Retinal pigment epithelial cell (primary cell): ENCODE measurements at regions not wholly inside any gene's neighbourhood (a gene's known extent, or its start where the extent isn't known, plus 50 kb on each side); places are given as distances from the start of the nearest gene placed in this dataset.
"Not testable (repeated sequence)": the region's sequence is repeated elsewhere in the genome, so short reads cannot be mapped to it uniquely, and the experiment has no call there.

Source experiments
- DNase-seq: peaks from one replicate; pipeline ENCODE4 v3.0.0-alpha.2; 2010; ENCODE audit warnings: low read depth
- H3K4me3 ChIP-seq: 2 replicates; pipeline ENCODE4 v1.5.1; 2011; ENCODE audit warnings: mild to moderate bottlenecking, low read length, control low read depth, moderate library complexity
- TF ChIP-seq, protein P1 (sequence below): conservative IDR thresholded peaks from 2 replicates; pipeline ENCODE4 v1.5.1; 2011; ENCODE audit warnings: low read depth, low read length, control low read depth, inconsistent platforms

DNA sequence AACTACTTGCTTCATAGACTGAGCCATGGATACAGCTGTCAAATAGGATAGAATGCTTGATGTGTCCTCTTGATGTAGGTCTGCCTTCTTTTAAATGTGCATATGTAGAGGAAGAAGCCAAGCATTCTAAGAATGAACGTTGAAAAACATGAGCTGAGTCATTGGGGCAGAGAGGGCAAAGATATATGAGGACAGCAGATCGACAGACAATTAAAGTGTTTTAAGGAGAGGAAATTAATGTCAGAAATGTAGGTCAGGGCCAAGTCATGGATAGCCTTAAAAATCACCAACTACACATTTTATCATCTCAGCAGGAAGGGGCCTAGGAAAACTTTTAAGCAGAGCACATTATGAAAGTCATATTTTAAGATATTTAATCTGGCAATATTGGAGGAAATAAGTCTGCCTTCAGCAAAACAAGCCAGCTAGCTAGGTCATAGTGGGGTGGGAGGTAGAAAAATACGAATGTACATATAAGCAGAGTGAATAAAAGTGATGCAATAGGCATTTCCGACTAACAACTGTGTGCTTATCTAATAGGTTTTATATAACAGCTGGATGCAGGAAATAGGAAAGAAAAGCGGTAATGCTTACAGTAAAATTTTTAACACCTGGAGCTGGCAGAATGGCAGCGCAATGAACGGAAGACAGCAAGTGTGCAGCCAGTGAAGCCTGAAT is 638.3 kb upstream of the TPK1 start:
- no peak overlapping the region for H3K4me3 ChIP-seq
- TF ChIP-seq, protein P1, sequence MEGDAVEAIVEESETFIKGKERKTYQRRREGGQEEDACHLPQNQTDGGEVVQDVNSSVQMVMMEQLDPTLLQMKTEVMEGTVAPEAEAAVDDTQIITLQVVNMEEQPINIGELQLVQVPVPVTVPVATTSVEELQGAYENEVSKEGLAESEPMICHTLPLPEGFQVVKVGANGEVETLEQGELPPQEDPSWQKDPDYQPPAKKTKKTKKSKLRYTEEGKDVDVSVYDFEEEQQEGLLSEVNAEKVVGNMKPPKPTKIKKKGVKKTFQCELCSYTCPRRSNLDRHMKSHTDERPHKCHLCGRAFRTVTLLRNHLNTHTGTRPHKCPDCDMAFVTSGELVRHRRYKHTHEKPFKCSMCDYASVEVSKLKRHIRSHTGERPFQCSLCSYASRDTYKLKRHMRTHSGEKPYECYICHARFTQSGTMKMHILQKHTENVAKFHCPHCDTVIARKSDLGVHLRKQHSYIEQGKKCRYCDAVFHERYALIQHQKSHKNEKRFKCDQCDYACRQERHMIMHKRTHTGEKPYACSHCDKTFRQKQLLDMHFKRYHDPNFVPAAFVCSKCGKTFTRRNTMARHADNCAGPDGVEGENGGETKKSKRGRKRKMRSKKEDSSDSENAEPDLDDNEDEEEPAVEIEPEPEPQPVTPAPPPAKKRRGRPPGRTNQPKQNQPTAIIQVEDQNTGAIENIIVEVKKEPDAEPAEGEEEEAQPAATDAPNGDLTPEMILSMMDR: no peak
- no peak for DNase-seq

DNA sequence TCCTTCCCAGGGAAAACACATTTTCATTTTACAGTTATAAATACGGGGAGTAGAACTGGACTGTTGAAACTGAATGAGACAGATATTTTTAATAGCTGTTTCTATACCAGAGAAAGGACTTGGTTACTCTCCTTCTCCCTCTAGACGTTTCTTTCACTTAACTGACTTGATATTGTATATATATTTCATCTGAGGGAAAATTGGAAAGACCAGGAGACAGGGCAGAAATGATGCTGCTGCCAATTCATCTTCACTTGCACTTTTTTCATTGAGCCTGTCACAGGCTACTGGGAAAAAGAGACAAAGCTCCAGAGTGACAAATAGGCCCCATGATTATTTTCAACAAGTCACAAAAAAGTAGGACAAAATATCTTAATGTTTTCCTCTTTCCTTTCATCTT is 636.0 kb upstream of the TPK1 start:
- TF ChIP-seq, protein P1: no peak
- DNase-seq: no peak
- H3K4me3 ChIP-seq: no peak overlapping the region

DNA sequence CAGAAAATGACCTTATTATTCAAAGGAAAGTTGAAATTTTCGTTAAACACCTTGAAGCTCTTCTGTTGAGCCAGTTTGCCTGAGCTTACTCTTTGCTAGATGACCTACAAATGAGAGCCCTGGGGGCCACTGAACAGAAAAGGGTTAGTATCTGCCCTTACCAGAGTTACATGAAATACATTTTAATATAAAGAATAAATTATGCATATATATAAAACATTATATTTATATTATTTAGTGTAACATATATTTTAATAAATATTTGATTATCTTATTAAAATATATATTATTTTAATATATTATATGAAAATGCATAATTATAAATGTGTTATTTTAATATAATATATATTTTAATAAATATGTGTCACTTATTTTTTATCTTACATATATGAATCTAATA is 628.4 kb upstream of the TPK1 start:
- no peak for DNase-seq
- no peak overlapping the region for H3K4me3 ChIP-seq
- TF ChIP-seq, protein P1: no peak

DNA sequence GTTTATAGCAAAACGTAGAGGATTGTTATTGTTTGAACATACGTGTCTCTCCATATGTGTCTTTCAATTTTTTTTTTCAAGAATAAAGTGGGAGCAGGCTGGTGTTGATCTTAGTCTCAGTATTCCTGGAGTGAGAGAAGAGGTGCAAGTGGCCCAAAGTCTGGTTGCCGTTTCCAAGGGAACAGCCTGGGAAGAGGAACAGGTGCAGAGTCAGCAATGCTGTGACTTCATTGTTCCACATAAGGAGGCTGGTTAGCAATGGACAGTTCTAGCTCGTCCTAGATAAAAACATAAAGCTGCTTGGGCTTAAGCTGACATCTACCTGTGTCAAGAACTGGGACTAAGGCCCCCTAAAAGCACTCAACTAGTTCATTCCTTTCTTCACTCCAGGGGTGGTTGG is 626.6 kb upstream of the TPK1 start:
- DNase-seq: no peak
- TF ChIP-seq, protein P1: no peak
- H3K4me3 ChIP-seq: no peak overlapping the region

DNA sequence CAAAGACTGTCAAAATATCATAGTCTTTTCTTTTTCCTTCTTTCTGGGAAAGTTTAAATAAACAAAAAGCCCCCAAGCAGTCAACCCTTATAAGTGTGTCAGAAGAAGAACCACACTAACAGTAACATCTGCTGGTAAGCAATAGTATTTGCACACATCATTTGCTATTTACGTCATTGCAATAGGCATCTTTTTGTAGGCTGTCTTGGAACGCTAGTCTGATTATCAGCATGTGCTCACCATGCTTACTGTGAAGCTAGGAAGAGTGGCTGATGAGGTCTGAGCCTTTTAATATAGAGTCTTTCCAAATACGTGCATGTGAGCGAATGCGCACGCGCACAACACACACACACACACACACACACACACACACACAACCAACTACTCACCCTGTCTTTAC is 599.0 kb upstream of the TPK1 start:
- H3K4me3 ChIP-seq: no peak overlapping the region
- no peak for DNase-seq
- TF ChIP-seq, protein P1: no peak

DNA sequence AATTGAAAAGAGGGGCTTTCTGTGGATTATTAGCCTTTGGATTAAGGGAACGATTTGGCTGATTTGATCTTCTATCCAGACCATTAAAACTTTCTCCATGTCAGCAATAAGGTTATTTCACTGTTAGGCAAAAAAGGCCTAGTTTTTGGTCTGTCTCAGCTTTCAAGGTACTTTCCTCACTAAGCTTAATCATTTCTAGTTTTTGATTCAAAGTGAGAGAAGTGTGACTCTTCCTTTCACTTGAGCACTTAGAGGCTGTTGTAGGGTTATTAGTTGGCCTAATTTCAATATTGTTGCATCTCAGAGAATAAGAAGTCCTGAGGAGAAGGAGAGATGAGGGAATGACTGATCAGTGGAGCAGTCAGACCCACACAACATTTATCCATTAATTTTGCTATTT is 596.0 kb upstream of the TPK1 start:
- H3K4me3 ChIP-seq: no peak overlapping the region
- TF ChIP-seq, protein P1: no peak
- no peak for DNase-seq

DNA sequence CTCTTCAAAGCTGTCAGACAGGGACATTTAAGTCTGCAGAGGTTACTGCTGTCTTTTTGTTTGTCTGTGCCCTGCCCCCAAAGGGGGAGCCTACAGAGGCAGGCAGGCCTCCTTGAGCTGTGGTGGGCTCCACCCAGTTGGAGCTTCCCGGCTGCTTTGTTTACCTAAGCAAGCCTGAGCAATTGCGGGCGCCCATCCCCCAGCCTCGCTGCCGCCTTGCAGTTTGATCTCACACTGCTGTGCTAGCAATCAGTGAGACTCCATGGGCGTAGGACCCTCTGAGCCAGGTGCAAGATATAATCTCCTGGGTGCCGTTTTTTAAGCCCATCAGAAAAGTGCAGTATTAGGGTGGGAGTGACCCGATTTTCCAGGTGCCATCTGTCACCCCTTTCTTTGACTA is 582.6 kb upstream of the TPK1 start:
- DNase-seq, H3K4me3 ChIP-seq: not testable (repeated sequence)

DNA sequence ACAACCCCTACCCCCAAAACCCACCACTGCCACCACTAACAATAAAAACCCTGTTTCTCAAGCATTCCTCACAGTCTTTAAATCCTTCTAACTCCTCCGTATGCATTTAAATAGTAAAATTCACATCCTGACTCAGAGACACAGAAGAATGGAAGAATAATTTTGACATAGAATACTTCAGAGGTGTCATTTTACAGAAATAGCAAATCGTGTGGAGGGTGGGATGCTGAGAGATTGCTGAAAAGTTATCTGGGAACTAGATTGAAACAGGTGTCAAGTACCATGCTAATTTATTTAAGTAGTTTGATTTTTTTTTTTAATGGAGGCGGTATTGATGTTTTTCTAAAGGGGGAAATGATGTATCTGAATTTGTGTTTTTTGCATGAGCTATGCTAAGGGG is 575.2 kb upstream of the TPK1 start:
- no peak overlapping the region for H3K4me3 ChIP-seq
- DNase-seq: no peak
- TF ChIP-seq, protein P1: no peak
